IPS-18c (cell line): ENCODE measurements at regions not wholly inside any gene's neighbourhood (a gene's known extent, or its start where the extent isn't known, plus 50 kb on each side); places are given as distances from the start of the nearest gene placed in this dataset.

ENCODE experiments used
- H3K4me3 ChIP-seq: 2 replicates; pipeline ENCODE4 v1.7.0; 2013; ENCODE audit warnings: low read depth, mild to moderate bottlenecking, low read length, moderate library complexity; ENCODE audit not compliant: insufficient read depth
- H3K9me3 ChIP-seq: one replicate; pipeline ENCODE4 v1.6.1; 2013; ENCODE audit warnings: mild to moderate bottlenecking, low read length, moderate library complexity; ENCODE audit not compliant: control insufficient read depth, insufficient read depth

- H3K9me3 ChIP-seq = no peaks in the 10 kb centered on the region
Observed at GRCh38 chr18:30545393-30545792, 497.1 kb downstream of the DSC3 start.

GRCh38 chr18:30544141-30544540, 498.4 kb downstream of the DSC3 start:
- Histone ChIP-seq H3K9me3 (no peaks in the 10 kb centered on the region), H3K4me3 (no peak overlapping the region)

More at GRCh38 chr18:30545393-30545792, 497.1 kb downstream of the DSC3 start:
- no peak overlapping the region for H3K4me3 ChIP-seq

- Histone ChIP-seq H3K4me3 (no peak overlapping the region), H3K9me3 (no peaks in the 10 kb centered on the region)
Observed at GRCh38 chr18:30533716-30534115, 508.8 kb downstream of the DSC3 start.

GRCh38 chr18:30527917-30528316, 514.6 kb downstream of the DSC3 start:
- Histone ChIP-seq H3K4me3 (no peak overlapping the region), H3K9me3 (no peaks in the 10 kb centered on the region)

GRCh38 chr18:30527226-30527625, 515.3 kb downstream of the DSC3 start:
- no peaks in the 10 kb centered on the region for H3K9me3 ChIP-seq
- no peak overlapping the region for H3K4me3 ChIP-seq

GRCh38 chr18:30522288-30522929, 520.1 kb downstream of the DSC3 start:
- Histone ChIP-seq H3K4me3 (no peak overlapping the region), H3K9me3 (peaks cover 2% of the 10 kb centered on the region)

- no peaks in the 10 kb centered on the region for H3K9me3 ChIP-seq
- H3K4me3 ChIP-seq = no peak overlapping the region
Observed at GRCh38 chr18:30514059-30514458, 528.5 kb downstream of the DSC3 start.

GRCh38 chr18:30512872-30513271, 529.7 kb downstream of the DSC3 start:
- H3K4me3 ChIP-seq = no peak overlapping the region
- no peaks in the 10 kb centered on the region for H3K9me3 ChIP-seq

- Histone ChIP-seq H3K9me3 (no peaks in the 10 kb centered on the region), H3K4me3 (no peak overlapping the region)
Observed at GRCh38 chr18:30510882-30511281, 531.7 kb downstream of the DSC3 start.

- no peak overlapping the region for H3K4me3 ChIP-seq
- no peaks in the 10 kb centered on the region for H3K9me3 ChIP-seq
Observed at GRCh38 chr18:30501594-30501993, 540.9 kb downstream of the DSC3 start.

GRCh38 chr18:30500240-30500945, 542.1 kb downstream of the DSC3 start:
- no peaks in the 10 kb centered on the region for H3K9me3 ChIP-seq

GRCh38 chr18:30499721-30500120, 542.8 kb downstream of the DSC3 start:
- H3K9me3 ChIP-seq = no peaks in the 10 kb centered on the region

More at GRCh38 chr18:30500240-30500945, 542.1 kb downstream of the DSC3 start:
- H3K4me3 ChIP-seq = no peak overlapping the region

GRCh38 chr18:30492552-30493129, 549.9 kb downstream of the DSC3 start:
- Histone ChIP-seq H3K4me3 (no peak overlapping the region), H3K9me3 (no peaks in the 10 kb centered on the region)

More at GRCh38 chr18:30499721-30500120, 542.8 kb downstream of the DSC3 start:
- H3K4me3 ChIP-seq = no peak overlapping the region

- no peak overlapping the region for H3K4me3 ChIP-seq
Observed at GRCh38 chr18:30491815-30492551, 550.6 kb downstream of the DSC3 start.

GRCh38 chr18:30489890-30490643, 552.5 kb downstream of the DSC3 start:
- H3K4me3 ChIP-seq = no peak overlapping the region
- H3K9me3 ChIP-seq = no peaks in the 10 kb centered on the region

More at GRCh38 chr18:30491815-30492551, 550.6 kb downstream of the DSC3 start:
- H3K9me3 ChIP-seq = no peaks in the 10 kb centered on the region

GRCh38 chr18:30487962-30488361, 554.6 kb downstream of the DSC3 start:
- H3K9me3 ChIP-seq = no peaks in the 10 kb centered on the region
- H3K4me3 ChIP-seq = no peak overlapping the region

- no peaks in the 10 kb centered on the region for H3K9me3 ChIP-seq
- H3K4me3 ChIP-seq = no peak overlapping the region
Observed at GRCh38 chr18:30486856-30487255, 555.7 kb downstream of the DSC3 start.
